HEK293 (cell line): ENCODE measurements at regions not wholly inside any gene's neighbourhood (a gene's known extent, or its start where the extent isn't known, plus 50 kb on each side); places are given as distances from the start of the nearest gene placed in this dataset.

Source experiments
- GLIS2 ChIP-seq: fragments of 450-650 bp; formaldehyde crosslinking; IDR thresholded peaks from 2 replicates; pipeline ENCODE4 v1.5.1; 2016; ENCODE audit warnings: missing biosample characterization, missing genetic modification characterization
- ZBTB1 ChIP-seq: fragments of 450-650 bp; formaldehyde crosslinking; IDR thresholded peaks from 2 replicates; pipeline ENCODE4 v1.5.1; 2016; ENCODE audit warnings: missing biosample characterization, missing genetic modification characterization
- ZFP3 ChIP-seq: fragments of 450-650 bp; formaldehyde crosslinking; IDR thresholded peaks from 2 replicates; pipeline ENCODE4 v1.5.1; 2016; ENCODE audit warnings: low read depth, missing biosample characterization, missing genetic modification characterization
- ZNF274 ChIP-seq, 2 experiments: fragments of 200-500 bp in 1 of 2; fragments of 450-650 bp in 1 of 2; sonication (Bioruptor generic) in 1 of 2; formaldehyde crosslinking in 1 of 2; IDR thresholded peaks; 2 replicates each; pipeline versions ENCODE4 v1.5.1 to v1.6.1; 2014 to 2016; ENCODE audit warnings: borderline replicate concordance in 1 of 2, inconsistent platforms in 1 of 2, low read length in 1 of 2, missing biosample characterization in 1 of 2, missing genetic modification characterization in 1 of 2
- ZSCAN30 ChIP-seq: fragments of 450-650 bp; IDR thresholded peaks from 2 replicates; pipeline ENCODE4 v1.5.1; 2018; ENCODE audit warnings: missing biosample characterization, mild to moderate bottlenecking, missing genetic modification characterization, moderate library complexity
- TF ChIP-seq, protein P1 (sequence below): fragments of 450-650 bp; IDR thresholded peaks from 2 replicates; pipeline ENCODE4 v1.5.1; 2018; ENCODE audit warnings: missing biosample characterization, mild to moderate bottlenecking, missing genetic modification characterization
- TF ChIP-seq, protein P2 (sequence below): fragments of 450-650 bp; formaldehyde crosslinking; IDR thresholded peaks from 2 replicates; pipeline ENCODE4 v1.5.1; 2017; ENCODE audit warnings: missing biosample characterization, missing genetic modification characterization
- TF ChIP-seq, protein P3 (sequence below): fragments of 450-650 bp; formaldehyde crosslinking; IDR thresholded peaks from 2 replicates; pipeline ENCODE4 v1.5.1; 2016; ENCODE audit warnings: missing biosample characterization, missing genetic modification characterization
- TF ChIP-seq, protein P4 (sequence below): fragments of 450-650 bp; formaldehyde crosslinking; IDR thresholded peaks from 2 replicates; pipeline ENCODE4 v1.5.1; 2016; ENCODE audit warnings: missing biosample characterization, missing genetic modification characterization
- TF ChIP-seq, protein P5 (sequence below): fragments of 450-650 bp; formaldehyde crosslinking; IDR thresholded peaks from 2 replicates; pipeline ENCODE4 v1.5.1; 2016; ENCODE audit warnings: missing biosample characterization, missing genetic modification characterization
- TF ChIP-seq, protein P6 (sequence below): fragments of 450-650 bp; formaldehyde crosslinking; IDR thresholded peaks from 2 replicates; pipeline ENCODE4 v1.5.1; 2016; ENCODE audit warnings: missing biosample characterization, missing genetic modification characterization
- TF ChIP-seq, protein P7 (sequence below): fragments of 450-650 bp; formaldehyde crosslinking; IDR thresholded peaks from 2 replicates; pipeline ENCODE4 v1.5.1; 2016; ENCODE audit warnings: missing biosample characterization, missing genetic modification characterization

DNA sequence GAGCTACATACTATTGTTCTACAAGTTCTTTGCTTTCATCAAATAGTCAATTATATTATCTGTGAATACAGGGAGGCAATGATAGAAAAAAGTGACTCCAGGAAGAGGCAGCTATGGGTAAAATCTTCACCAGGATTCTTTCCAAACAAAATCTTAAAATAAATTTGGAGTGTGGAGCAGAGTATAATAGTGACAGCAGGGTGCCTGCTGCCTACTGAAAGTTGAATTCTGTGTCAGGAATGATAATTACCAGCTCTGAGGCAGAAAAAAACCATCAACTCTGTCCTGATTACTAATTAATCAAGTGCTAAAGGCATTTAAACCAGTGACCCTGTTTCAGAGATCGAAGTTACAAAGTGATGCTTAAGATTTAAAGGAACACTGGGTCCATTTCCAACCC lies 148.0 kb downstream of the DIPK2A start:
- TF ChIP-seq, protein P1, sequence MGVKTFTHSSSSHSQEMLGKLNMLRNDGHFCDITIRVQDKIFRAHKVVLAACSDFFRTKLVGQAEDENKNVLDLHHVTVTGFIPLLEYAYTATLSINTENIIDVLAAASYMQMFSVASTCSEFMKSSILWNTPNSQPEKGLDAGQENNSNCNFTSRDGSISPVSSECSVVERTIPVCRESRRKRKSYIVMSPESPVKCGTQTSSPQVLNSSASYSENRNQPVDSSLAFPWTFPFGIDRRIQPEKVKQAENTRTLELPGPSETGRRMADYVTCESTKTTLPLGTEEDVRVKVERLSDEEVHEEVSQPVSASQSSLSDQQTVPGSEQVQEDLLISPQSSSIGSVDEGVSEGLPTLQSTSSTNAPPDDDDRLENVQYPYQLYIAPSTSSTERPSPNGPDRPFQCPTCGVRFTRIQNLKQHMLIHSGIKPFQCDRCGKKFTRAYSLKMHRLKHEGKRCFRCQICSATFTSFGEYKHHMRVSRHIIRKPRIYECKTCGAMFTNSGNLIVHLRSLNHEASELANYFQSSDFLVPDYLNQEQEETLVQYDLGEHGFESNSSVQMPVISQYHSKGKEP: no peak
- TF ChIP-seq, protein P2, sequence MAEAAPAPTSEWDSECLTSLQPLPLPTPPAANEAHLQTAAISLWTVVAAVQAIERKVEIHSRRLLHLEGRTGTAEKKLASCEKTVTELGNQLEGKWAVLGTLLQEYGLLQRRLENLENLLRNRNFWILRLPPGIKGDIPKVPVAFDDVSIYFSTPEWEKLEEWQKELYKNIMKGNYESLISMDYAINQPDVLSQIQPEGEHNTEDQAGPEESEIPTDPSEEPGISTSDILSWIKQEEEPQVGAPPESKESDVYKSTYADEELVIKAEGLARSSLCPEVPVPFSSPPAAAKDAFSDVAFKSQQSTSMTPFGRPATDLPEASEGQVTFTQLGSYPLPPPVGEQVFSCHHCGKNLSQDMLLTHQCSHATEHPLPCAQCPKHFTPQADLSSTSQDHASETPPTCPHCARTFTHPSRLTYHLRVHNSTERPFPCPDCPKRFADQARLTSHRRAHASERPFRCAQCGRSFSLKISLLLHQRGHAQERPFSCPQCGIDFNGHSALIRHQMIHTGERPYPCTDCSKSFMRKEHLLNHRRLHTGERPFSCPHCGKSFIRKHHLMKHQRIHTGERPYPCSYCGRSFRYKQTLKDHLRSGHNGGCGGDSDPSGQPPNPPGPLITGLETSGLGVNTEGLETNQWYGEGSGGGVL (tag by site-specific recombination): no peak
- TF ChIP-seq ZFP3 (tag by site-specific recombination): no peak
- TF ChIP-seq, protein P3, sequence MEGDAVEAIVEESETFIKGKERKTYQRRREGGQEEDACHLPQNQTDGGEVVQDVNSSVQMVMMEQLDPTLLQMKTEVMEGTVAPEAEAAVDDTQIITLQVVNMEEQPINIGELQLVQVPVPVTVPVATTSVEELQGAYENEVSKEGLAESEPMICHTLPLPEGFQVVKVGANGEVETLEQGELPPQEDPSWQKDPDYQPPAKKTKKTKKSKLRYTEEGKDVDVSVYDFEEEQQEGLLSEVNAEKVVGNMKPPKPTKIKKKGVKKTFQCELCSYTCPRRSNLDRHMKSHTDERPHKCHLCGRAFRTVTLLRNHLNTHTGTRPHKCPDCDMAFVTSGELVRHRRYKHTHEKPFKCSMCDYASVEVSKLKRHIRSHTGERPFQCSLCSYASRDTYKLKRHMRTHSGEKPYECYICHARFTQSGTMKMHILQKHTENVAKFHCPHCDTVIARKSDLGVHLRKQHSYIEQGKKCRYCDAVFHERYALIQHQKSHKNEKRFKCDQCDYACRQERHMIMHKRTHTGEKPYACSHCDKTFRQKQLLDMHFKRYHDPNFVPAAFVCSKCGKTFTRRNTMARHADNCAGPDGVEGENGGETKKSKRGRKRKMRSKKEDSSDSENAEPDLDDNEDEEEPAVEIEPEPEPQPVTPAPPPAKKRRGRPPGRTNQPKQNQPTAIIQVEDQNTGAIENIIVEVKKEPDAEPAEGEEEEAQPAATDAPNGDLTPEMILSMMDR (tag by site-specific recombination): no peak
- TF ChIP-seq, protein P4, sequence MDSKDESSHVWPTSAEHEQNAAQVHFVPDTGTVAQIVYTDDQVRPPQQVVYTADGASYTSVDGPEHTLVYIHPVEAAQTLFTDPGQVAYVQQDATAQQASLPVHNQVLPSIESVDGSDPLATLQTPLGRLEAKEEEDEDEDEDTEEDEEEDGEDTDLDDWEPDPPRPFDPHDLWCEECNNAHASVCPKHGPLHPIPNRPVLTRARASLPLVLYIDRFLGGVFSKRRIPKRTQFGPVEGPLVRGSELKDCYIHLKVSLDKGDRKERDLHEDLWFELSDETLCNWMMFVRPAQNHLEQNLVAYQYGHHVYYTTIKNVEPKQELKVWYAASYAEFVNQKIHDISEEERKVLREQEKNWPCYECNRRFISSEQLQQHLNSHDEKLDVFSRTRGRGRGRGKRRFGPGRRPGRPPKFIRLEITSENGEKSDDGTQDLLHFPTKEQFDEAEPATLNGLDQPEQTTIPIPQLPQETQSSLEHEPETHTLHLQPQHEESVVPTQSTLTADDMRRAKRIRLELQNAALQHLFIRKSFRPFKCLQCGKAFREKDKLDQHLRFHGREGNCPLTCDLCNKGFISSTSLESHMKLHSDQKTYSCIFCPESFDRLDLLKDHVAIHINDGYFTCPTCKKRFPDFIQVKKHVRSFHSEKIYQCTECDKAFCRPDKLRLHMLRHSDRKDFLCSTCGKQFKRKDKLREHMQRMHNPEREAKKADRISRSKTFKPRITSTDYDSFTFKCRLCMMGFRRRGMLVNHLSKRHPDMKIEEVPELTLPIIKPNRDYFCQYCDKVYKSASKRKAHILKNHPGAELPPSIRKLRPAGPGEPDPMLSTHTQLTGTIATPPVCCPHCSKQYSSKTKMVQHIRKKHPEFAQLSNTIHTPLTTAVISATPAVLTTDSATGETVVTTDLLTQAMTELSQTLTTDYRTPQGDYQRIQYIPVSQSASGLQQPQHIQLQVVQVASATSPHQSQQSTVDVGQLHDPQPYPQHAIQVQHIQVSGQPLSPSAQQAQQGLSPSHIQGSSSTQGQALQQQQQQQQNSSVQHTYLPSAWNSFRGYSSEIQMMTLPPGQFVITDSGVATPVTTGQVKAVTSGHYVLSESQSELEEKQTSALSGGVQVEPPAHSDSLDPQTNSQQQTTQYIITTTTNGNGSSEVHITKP: no peak
- TF ChIP-seq ZSCAN30 (tag by site-specific recombination): no peak
- no peak for TF ChIP-seq ZBTB1
- no peak for TF ChIP-seq GLIS2
- TF ChIP-seq ZNF274 (IDR thresholded peaks at IDR 0.05; ENCODE audit: low read length): no peak
- no peak for TF ChIP-seq ZNF274 (tag by site-specific recombination; IDR thresholded peaks at IDR 0.05; ENCODE audit: borderline replicate concordance)
- TF ChIP-seq, protein P5, sequence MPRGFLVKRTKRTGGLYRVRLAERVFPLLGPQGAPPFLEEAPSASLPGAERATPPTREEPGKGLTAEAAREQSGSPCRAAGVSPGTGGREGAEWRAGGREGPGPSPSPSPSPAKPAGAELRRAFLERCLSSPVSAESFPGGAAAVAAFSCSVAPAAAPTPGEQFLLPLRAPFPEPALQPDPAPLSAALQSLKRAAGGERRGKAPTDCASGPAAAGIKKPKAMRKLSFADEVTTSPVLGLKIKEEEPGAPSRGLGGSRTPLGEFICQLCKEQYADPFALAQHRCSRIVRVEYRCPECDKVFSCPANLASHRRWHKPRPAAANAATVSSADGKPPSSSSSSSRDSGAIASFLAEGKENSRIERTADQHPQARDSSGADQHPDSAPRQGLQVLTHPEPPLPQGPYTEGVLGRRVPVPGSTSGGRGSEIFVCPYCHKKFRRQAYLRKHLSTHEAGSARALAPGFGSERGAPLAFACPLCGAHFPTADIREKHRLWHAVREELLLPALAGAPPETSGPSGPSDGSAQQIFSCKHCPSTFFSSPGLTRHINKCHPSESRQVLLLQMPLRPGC (tag by site-specific recombination): no peak
- TF ChIP-seq, protein P6, sequence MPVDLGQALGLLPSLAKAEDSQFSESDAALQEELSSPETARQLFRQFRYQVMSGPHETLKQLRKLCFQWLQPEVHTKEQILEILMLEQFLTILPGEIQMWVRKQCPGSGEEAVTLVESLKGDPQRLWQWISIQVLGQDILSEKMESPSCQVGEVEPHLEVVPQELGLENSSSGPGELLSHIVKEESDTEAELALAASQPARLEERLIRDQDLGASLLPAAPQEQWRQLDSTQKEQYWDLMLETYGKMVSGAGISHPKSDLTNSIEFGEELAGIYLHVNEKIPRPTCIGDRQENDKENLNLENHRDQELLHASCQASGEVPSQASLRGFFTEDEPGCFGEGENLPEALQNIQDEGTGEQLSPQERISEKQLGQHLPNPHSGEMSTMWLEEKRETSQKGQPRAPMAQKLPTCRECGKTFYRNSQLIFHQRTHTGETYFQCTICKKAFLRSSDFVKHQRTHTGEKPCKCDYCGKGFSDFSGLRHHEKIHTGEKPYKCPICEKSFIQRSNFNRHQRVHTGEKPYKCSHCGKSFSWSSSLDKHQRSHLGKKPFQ (tag by site-specific recombination): no peak
- TF ChIP-seq, protein P7, sequence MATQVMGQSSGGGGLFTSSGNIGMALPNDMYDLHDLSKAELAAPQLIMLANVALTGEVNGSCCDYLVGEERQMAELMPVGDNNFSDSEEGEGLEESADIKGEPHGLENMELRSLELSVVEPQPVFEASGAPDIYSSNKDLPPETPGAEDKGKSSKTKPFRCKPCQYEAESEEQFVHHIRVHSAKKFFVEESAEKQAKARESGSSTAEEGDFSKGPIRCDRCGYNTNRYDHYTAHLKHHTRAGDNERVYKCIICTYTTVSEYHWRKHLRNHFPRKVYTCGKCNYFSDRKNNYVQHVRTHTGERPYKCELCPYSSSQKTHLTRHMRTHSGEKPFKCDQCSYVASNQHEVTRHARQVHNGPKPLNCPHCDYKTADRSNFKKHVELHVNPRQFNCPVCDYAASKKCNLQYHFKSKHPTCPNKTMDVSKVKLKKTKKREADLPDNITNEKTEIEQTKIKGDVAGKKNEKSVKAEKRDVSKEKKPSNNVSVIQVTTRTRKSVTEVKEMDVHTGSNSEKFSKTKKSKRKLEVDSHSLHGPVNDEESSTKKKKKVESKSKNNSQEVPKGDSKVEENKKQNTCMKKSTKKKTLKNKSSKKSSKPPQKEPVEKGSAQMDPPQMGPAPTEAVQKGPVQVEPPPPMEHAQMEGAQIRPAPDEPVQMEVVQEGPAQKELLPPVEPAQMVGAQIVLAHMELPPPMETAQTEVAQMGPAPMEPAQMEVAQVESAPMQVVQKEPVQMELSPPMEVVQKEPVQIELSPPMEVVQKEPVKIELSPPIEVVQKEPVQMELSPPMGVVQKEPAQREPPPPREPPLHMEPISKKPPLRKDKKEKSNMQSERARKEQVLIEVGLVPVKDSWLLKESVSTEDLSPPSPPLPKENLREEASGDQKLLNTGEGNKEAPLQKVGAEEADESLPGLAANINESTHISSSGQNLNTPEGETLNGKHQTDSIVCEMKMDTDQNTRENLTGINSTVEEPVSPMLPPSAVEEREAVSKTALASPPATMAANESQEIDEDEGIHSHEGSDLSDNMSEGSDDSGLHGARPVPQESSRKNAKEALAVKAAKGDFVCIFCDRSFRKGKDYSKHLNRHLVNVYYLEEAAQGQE (tag by site-specific recombination): no peak
